Endothelial cell (in vitro differentiated cells): ENCODE measurements at regions not wholly inside any gene's neighbourhood (a gene's known extent, or its start where the extent isn't known, plus 50 kb on each side); places are given as distances from the start of the nearest gene placed in this dataset.
"Not testable (repeated sequence)": the region's sequence is repeated elsewhere in the genome, so short reads cannot be mapped to it uniquely, and the experiment has no call there.

ENCODE experiments used
- DNase-seq: peaks from one replicate; pipeline ENCODE4 v3.0.0; 2021; ENCODE audit warnings: low spot score
- H3K27ac Mint-ChIP-seq: one replicate; pipeline ENCODE4 v1.8.0; 2021; ENCODE audit warnings: mixed read lengths, inconsistent platforms; ENCODE audit not compliant: unreplicated experiment
- H3K27me3 Mint-ChIP-seq: one replicate; pipeline ENCODE4 v1.8.0; 2021; ENCODE audit warnings: mild to moderate bottlenecking, moderate library complexity, mixed read lengths, inconsistent platforms; ENCODE audit not compliant: unreplicated experiment
- H3K36me3 Mint-ChIP-seq: one replicate; pipeline ENCODE4 v1.8.0; 2021; ENCODE audit warnings: mild to moderate bottlenecking, low read depth, mixed read lengths, inconsistent platforms; ENCODE audit not compliant: unreplicated experiment
- H3K4me1 Mint-ChIP-seq: one replicate; pipeline ENCODE4 v1.8.0; 2021; ENCODE audit warnings: mild to moderate bottlenecking, mixed read lengths, inconsistent platforms; ENCODE audit not compliant: unreplicated experiment
- H3K4me3 Mint-ChIP-seq: one replicate; pipeline ENCODE4 v1.8.0; 2021; ENCODE audit warnings: mild to moderate bottlenecking, mixed read lengths, inconsistent platforms; ENCODE audit not compliant: unreplicated experiment
- H3K9me3 Mint-ChIP-seq: one replicate; pipeline ENCODE4 v1.8.0; 2021; ENCODE audit warnings: mixed read lengths, inconsistent platforms; ENCODE audit not compliant: unreplicated experiment
- CTCF ChIP-seq: fragments of 200-600 bp; sonication (generic); IDR thresholded peaks from one replicate; pipeline ENCODE4 v1.5.0; 2021; ENCODE audit warnings: antibody characterized with exemption; ENCODE audit not compliant: unreplicated experiment

GRCh38 chr3:145094355-145094941 is 1066.5 kb downstream of the PLOD2 start:
- H3K36me3 Mint-ChIP-seq = no peaks in the 10 kb centered on the region
- H3K4me1 Mint-ChIP-seq = no peaks in the 10 kb centered on the region
- no peaks in the 10 kb centered on the region for H3K9me3 Mint-ChIP-seq
- DNase-seq = no peak
- no peak overlapping the region for H3K27ac Mint-ChIP-seq
- no peaks in the 10 kb centered on the region for H3K27me3 Mint-ChIP-seq
- no peak for TF ChIP-seq CTCF
- H3K4me3 Mint-ChIP-seq = no peak overlapping the region

GRCh38 chr3:145111141-145111540 is 1049.8 kb downstream of the PLOD2 start:
- not testable (repeated sequence) for DNase-seq, H3K9me3 Mint-ChIP-seq, H3K27me3 Mint-ChIP-seq, H3K27ac Mint-ChIP-seq, H3K4me3 Mint-ChIP-seq, H3K36me3 Mint-ChIP-seq, H3K4me1 Mint-ChIP-seq

GRCh38 chr3:145116769-145117168 is 1044.2 kb downstream of the PLOD2 start:
- no peak overlapping the region for H3K27ac Mint-ChIP-seq
- H3K27me3 Mint-ChIP-seq = peaks cover 2% of the 10 kb centered on the region
- no peaks in the 10 kb centered on the region for H3K9me3 Mint-ChIP-seq
- TF ChIP-seq CTCF = no peak
- no peak overlapping the region for H3K4me3 Mint-ChIP-seq
- DNase-seq = no peak
- no peaks in the 10 kb centered on the region for H3K36me3 Mint-ChIP-seq
- no peaks in the 10 kb centered on the region for H3K4me1 Mint-ChIP-seq

GRCh38 chr3:145118303-145118702 is 1042.7 kb downstream of the PLOD2 start:
- peaks cover 2% of the 10 kb centered on the region for H3K27me3 Mint-ChIP-seq
- no peaks in the 10 kb centered on the region for H3K36me3 Mint-ChIP-seq
- no peaks in the 10 kb centered on the region for H3K9me3 Mint-ChIP-seq
- no peak for TF ChIP-seq CTCF
- H3K4me1 Mint-ChIP-seq = no peaks in the 10 kb centered on the region
- DNase-seq = no peak
- no peak overlapping the region for H3K27ac Mint-ChIP-seq
- H3K4me3 Mint-ChIP-seq = no peak overlapping the region

GRCh38 chr3:145124900-145125678 is 1035.9 kb downstream of the PLOD2 start:
- no peak for DNase-seq
- no peaks in the 10 kb centered on the region for H3K36me3 Mint-ChIP-seq
- no peaks in the 10 kb centered on the region for H3K4me1 Mint-ChIP-seq
- no peaks in the 10 kb centered on the region for H3K27me3 Mint-ChIP-seq
- TF ChIP-seq CTCF = no peak
- H3K27ac Mint-ChIP-seq = no peak overlapping the region
- no peaks in the 10 kb centered on the region for H3K9me3 Mint-ChIP-seq
- no peak overlapping the region for H3K4me3 Mint-ChIP-seq
